Esophagus squamous epithelium (tissue), 5 donors: ENCODE measurements at regions not wholly inside any gene's neighbourhood (a gene's known extent, or its start where the extent isn't known, plus 50 kb on each side); places are given as distances from the start of the nearest gene placed in this dataset.

ENCODE experiments used
- DNase-seq: peaks from one replicate; lab custom pipeline; 2025; lab: John Stamatoyannopoulos, UW
- H3K27ac ChIP-seq, 4 donors: fragments of 200-600 bp; sonication (generic); one replicate each; pipeline ENCODE4 v1.5.1; 2016 to 2019; ENCODE audit warnings: mild to moderate bottlenecking in 1 of 4
- H3K27me3 ChIP-seq, 4 donors: fragments of 200-600 bp; sonication (generic); 1 replicate in 3 of 4; 2 replicates in 1 of 4; pipeline versions ENCODE4 v1.5.1 to v1.6.0; 2017 to 2021; ENCODE audit warnings: antibody characterized with exemption in 1 of 4
- H3K36me3 ChIP-seq, 3 donors: fragments of 200-600 bp; sonication (generic); one replicate each; pipeline ENCODE4 v1.5.1; 2016 to 2019
- H3K4me1 ChIP-seq, 3 donors: fragments of 200-600 bp; sonication (generic); one replicate each; pipeline ENCODE4 v1.5.1; 2017 to 2019
- H3K4me3 ChIP-seq, 4 donors: fragments of 200-600 bp; sonication (generic); 1 replicate in 3 of 4; 2 replicates in 1 of 4; pipeline ENCODE4 v1.5.1; 2016 to 2019; ENCODE audit warnings: mild to moderate bottlenecking in 2 of 4, moderate library complexity in 1 of 4
- H3K9me3 ChIP-seq, 3 donors: fragments of 200-600 bp; sonication (generic); one replicate each; pipeline ENCODE4 v1.5.1; 2016 to 2019
- CTCF ChIP-seq, 6 experiments: fragments of 450-650 bp in 4 of 6; fragments of 200-600 bp in 2 of 6; sonication (generic) in 2 of 6; IDR thresholded peaks; one replicate each; pipeline ENCODE4 v1.5.1; 2016 to 2019; ENCODE audit warnings: antibody characterized with exemption in 6 of 6, mild to moderate bottlenecking in 4 of 6, moderate library complexity in 4 of 6
- POLR2A ChIP-seq, 4 donors: fragments of 450-650 bp; IDR thresholded peaks; one replicate each; pipeline ENCODE4 v1.6.1; 2017; ENCODE audit warnings: antibody characterized with exemption in 4 of 4, mild to moderate bottlenecking in 4 of 4, moderate library complexity in 3 of 4
- WGBS, 2 donors: methylation state at CpG; one replicate each; pipeline ENCODE4 v1.1.5; 2018; 5-methylcytosine and 5-hydroxymethylcytosine counted together
- intact Hi-C: fragments of 100-400 bp; cut with DNase I; formaldehyde crosslinking; loops from one replicate; pipeline ENCODE4 v1.15.0; 2022
- donor health status: DM: yes; HTN: yes; CAD: no.

DNA sequence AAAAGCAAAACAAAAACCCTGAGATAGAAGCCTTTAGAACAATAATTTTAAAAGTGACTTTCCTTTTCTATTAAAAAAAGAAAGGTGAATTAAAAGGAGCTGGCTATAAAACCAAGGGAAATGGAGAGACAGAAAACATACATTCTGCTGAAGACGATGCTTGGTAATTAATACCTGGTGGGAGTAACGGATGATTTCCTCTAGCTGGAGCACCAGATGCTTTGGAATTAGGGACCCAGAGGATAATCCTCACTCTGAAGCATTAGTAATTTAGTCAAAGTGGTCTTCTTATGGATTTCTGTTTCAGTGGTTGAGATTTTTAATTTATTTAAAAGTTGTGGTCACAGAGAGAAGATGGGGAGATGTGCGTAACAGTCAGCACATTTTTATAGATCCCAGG, 982.5 kb downstream of the TLE4 start:
- no peaks in the 10 kb centered on the region for H3K4me1 ChIP-seq
- intact Hi-C loops = no loop called here
- H3K36me3 ChIP-seq = no peaks in the 10 kb centered on the region
- H3K9me3 ChIP-seq = no peaks in the 10 kb centered on the region
- WGBS, 2 donors = 76 to 82% methylated on average over 3 of the region's 3 CpGs
- TF ChIP-seq CTCF (IDR thresholded peaks at IDR 0.05) = no peak
- TF ChIP-seq POLR2A (IDR thresholded peaks at IDR 0.05) = no peak
- no peaks in the 10 kb centered on the region for H3K27me3 ChIP-seq
- H3K27ac ChIP-seq = no peak overlapping the region
- no peak for DNase-seq
- H3K4me3 ChIP-seq = no peak overlapping the region

GRCh38 chr9:80552931-80553330, 981.2 kb downstream of the TLE4 start:
- no peaks in the 10 kb centered on the region for H3K4me1 ChIP-seq
- H3K9me3 ChIP-seq = no peaks in the 10 kb centered on the region
- TF ChIP-seq CTCF (IDR thresholded peaks at IDR 0.05) = no peak
- no peak for TF ChIP-seq POLR2A (IDR thresholded peaks at IDR 0.05)
- H3K27ac ChIP-seq = no peak overlapping the region
- intact Hi-C loops = no loop called here
- DNase-seq = no peak
- no peaks in the 10 kb centered on the region for H3K36me3 ChIP-seq
- WGBS, 2 donors = 42 to 59% methylated on average over 6 of the region's 6 CpGs
- no peak overlapping the region for H3K4me3 ChIP-seq
- H3K27me3 ChIP-seq = no peaks in the 10 kb centered on the region

- TF ChIP-seq POLR2A (IDR thresholded peaks at IDR 0.05) (no peak), CTCF (IDR thresholded peaks at IDR 0.05) (no peak)
- H3K9me3 ChIP-seq = no peaks in the 10 kb centered on the region
- H3K4me3 ChIP-seq = no peak overlapping the region
- H3K36me3 ChIP-seq = no peaks in the 10 kb centered on the region
- no peaks in the 10 kb centered on the region for H3K27me3 ChIP-seq
- no peak for DNase-seq
- H3K4me1 ChIP-seq = no peaks in the 10 kb centered on the region
- no peak overlapping the region for H3K27ac ChIP-seq
- intact Hi-C loops = no loop called here
These were observed 978.4 kb downstream of the TLE4 start for GRCh38 chr9:80550181-80550580.

DNA sequence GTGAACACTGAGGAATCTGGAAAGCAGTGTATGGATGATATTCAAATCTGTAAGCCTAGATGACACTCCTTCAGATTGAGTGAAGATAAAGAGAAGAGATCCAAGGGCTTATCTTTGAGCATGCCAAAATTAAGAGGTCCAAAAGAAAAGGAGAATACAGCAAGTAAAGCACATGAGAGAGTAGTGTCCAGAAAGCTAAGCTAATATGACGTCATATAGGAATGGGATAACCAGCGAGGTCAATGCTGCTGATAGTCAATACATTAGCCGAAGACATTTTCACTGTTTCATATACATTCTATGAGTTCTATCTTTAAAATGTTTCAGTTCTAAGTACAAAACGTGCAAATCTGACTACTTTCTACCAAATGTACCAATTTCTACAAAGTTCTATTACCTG, 975.8 kb downstream of the TLE4 start:
- Histone ChIP-seq H3K36me3 (no peaks in the 10 kb centered on the region), H3K27ac (no peak overlapping the region), H3K4me1 (no peaks in the 10 kb centered on the region), H3K9me3 (no peaks in the 10 kb centered on the region), H3K27me3 (no peaks in the 10 kb centered on the region), H3K4me3 (no peak overlapping the region)
- DNase-seq = no peak
- 60 to 67% methylated on average over 4 of the region's 4 CpGs for WGBS, 2 donors
- intact Hi-C loops = no loop called here
- TF ChIP-seq POLR2A (IDR thresholded peaks at IDR 0.05) = no peak
- no peak for TF ChIP-seq CTCF (IDR thresholded peaks at IDR 0.05)

- Histone ChIP-seq H3K9me3 (no peaks in the 10 kb centered on the region), H3K27ac (no peak overlapping the region), H3K4me3 (no peak overlapping the region), H3K4me1 (no peaks in the 10 kb centered on the region), H3K36me3 (no peaks in the 10 kb centered on the region), H3K27me3 (no peaks in the 10 kb centered on the region)
- WGBS, 2 donors = 70 to 76% methylated on average over 4 of the region's 4 CpGs
- DNase-seq = no peak
- intact Hi-C loops = no loop called here
- no peak for TF ChIP-seq POLR2A (IDR thresholded peaks at IDR 0.05)
- TF ChIP-seq CTCF (IDR thresholded peaks at IDR 0.05) = no peak
These were observed 968.6 kb downstream of the TLE4 start for GRCh38 chr9:80540387-80540786.
